ENCODE measurements at regions not wholly inside any gene's neighbourhood (a gene's known extent, or its start where the extent isn't known, plus 50 kb on each side); places are given as distances from the start of the nearest gene placed in this dataset.

DNA sequence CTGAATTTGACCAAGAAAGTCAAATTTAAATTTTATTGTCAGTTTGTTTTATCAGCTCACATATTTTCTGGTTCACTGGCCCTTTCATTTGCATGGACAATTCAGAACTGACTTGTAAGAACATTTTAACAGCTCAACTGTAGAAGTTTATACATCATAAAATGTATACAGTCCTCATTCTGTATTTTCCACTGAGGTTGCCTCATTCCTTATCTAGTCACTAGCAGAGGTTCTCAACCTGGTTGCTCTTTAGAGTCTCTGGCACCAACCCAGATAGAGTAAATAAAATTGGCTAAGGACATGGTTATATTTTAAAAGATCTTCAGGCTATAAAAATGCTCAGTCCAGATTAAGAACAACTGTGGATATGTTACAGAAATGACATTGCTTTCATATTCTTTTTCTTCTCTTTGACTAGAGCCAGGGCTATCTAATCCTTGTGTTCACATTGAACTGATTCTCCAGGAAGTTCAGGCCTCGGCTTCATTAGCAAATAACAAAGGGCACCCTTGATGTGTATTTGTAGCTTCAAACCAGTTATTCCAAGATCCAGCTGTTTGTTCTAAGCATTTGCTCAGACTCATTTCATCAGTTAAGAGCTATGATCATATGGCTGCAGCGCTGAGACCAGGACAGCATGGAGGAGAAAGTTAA lies 782.5 kb downstream of the ETS1 start:
- Histone ChIP-seq H3K9me3 (replicated peaks; ENCODE audit: control insufficient read depth, insufficient read depth, low read length) (no peaks in the 10 kb centered on the region), H3K4me1 (ENCODE audit: control insufficient read depth, insufficient read depth, low read length) (no peaks in the 10 kb centered on the region), H3K27me3 (replicated peaks in 1 of 2; ENCODE audit: control insufficient read depth in 2 of 2, insufficient read depth in 2 of 2, low read length in 1 of 2) (no peaks in the 10 kb centered on the region), H2AFZ (ENCODE audit: control insufficient read depth, low read depth, low read length) (no peak overlapping the region), H3K27ac (ENCODE audit: control insufficient read depth, insufficient read depth) (no peak overlapping the region), H3K4me3 (no peak overlapping the region), H4K20me1 (ENCODE audit: control insufficient read depth, insufficient read depth) (no peaks in the 10 kb centered on the region), H3K36me3 (ENCODE audit: control insufficient read depth in 2 of 2, insufficient read depth in 2 of 2, low read length in 1 of 2) (no peaks in the 10 kb centered on the region), H3K79me2 (ENCODE audit: control insufficient read depth, insufficient read depth, low read length) (no peaks in the 10 kb centered on the region), H3K4me2 (ENCODE audit: control insufficient read depth, insufficient read depth) (no peak overlapping the region), H3K9ac (ENCODE audit: control insufficient read depth, insufficient read depth, low read length) (no peak overlapping the region)
- in situ Hi-C loops (cut with MboI), result no loop called here
- SMC1A ChIA-PET (ENCODE audit: uncharacterized antibody, unreplicated experiment), result interaction anchor here (1.0 kb wide), 1 partner anchor 11 kb away, joined by 3 read pairs; no protein-coding TSS in a partner anchor
- TF ChIP-seq IKZF1 (conservative IDR thresholded peaks at IDR 0.05), result no peak
- no peak for TF ChIP-seq RCOR1 (conservative IDR thresholded peaks at IDR 0.05; ENCODE audit: low read depth, low read length)
- no peak for TF ChIP-seq CREB1 (IDR thresholded peaks at IDR 0.05; ENCODE audit: low read depth)
- no peak for TF ChIP-seq EGR1 (IDR thresholded peaks at IDR 0.05; ENCODE audit: borderline replicate concordance in 1 of 2, low read depth in 2 of 2, low read length in 2 of 2)
- TF ChIP-seq MEF2A (IDR thresholded peaks at IDR 0.05; ENCODE audit: insufficient read depth, low read depth, low read length), result no peak
- TF ChIP-seq CREM (IDR thresholded peaks at IDR 0.05; ENCODE audit: low read depth), result no peak
- no peak for TF ChIP-seq ASH2L (IDR thresholded peaks at IDR 0.05; ENCODE audit: borderline replicate concordance, low read depth)
- RAD21 ChIA-PET (ENCODE audit: unreplicated experiment), result no interaction called here
- CTCF ChIA-PET, result interaction anchor here (1.0 kb wide), 1 partner anchor 39 kb away, joined by 3 read pairs; no protein-coding TSS in a partner anchor
- FAIRE-seq, result no peak
- no peak for ATAC-seq
- intact Hi-C loops (cut with micrococcal nuclease; ENCODE audit: unreplicated experiment), result no loop called here
- DNase-seq (ENCODE audit: low read depth, low spot score), result no peak
- POLR2A ChIA-PET, result no interaction called here
- 7% methylated on average over 2 of the region's 2 CpGs for WGBS (ENCODE audit: insufficient coverage, insufficient replicate concordance, low lambda C conversion rate, missing lambda C conversion rate)
- no TSS peak for BruUV-seq (replicated peaks)

DNA sequence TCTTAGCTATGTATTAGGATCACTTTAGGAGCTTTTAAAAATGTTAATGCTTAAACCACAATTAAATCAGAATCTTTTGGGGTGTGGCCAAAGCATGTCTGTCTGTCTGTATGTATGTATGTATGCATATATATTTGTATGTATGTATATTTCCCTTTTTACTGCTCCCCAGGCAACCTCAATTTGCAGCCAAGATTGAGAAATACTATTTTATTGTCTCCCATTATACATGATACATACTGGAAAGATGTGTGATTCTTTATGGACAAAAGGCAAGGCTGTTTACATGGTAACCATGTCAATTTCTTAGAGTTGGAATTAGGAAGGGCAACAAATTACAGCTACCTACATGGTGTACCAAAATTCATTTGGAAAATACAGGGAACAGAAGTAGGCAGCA lies 783.6 kb downstream of the ETS1 start:
- no TSS peak for BruUV-seq (replicated peaks)
- FAIRE-seq (no peak), ATAC-seq (no peak), DNase-seq (ENCODE audit: low read depth, low spot score) (no peak)
- ChIA-PET SMC1A (ENCODE audit: uncharacterized antibody, unreplicated experiment) (interaction anchor here (1.0 kb wide), 1 partner anchor 14 kb away, joined by 3 read pairs; no protein-coding TSS in a partner anchor), CTCF (no interaction called here), RAD21 (ENCODE audit: unreplicated experiment) (no interaction called here), POLR2A (no interaction called here)
- Histone ChIP-seq H3K79me2 (ENCODE audit: control insufficient read depth, insufficient read depth, low read length) (no peaks in the 10 kb centered on the region), H3K27ac (ENCODE audit: control insufficient read depth, insufficient read depth) (no peak overlapping the region), H3K4me3 (no peak overlapping the region), H3K27me3 (replicated peaks in 1 of 2; ENCODE audit: control insufficient read depth in 2 of 2, insufficient read depth in 2 of 2, low read length in 1 of 2) (no peaks in the 10 kb centered on the region), H2AFZ (ENCODE audit: control insufficient read depth, low read depth, low read length) (no peak overlapping the region), H3K4me2 (ENCODE audit: control insufficient read depth, insufficient read depth) (no peak overlapping the region), H3K9ac (ENCODE audit: control insufficient read depth, insufficient read depth, low read length) (no peak overlapping the region), H4K20me1 (ENCODE audit: control insufficient read depth, insufficient read depth) (no peaks in the 10 kb centered on the region), H3K36me3 (ENCODE audit: control insufficient read depth in 2 of 2, insufficient read depth in 2 of 2, low read length in 1 of 2) (no peaks in the 10 kb centered on the region), H3K9me3 (replicated peaks; ENCODE audit: control insufficient read depth, insufficient read depth, low read length) (no peaks in the 10 kb centered on the region), H3K4me1 (ENCODE audit: control insufficient read depth, insufficient read depth, low read length) (no peaks in the 10 kb centered on the region)
- TF ChIP-seq, protein P1, sequence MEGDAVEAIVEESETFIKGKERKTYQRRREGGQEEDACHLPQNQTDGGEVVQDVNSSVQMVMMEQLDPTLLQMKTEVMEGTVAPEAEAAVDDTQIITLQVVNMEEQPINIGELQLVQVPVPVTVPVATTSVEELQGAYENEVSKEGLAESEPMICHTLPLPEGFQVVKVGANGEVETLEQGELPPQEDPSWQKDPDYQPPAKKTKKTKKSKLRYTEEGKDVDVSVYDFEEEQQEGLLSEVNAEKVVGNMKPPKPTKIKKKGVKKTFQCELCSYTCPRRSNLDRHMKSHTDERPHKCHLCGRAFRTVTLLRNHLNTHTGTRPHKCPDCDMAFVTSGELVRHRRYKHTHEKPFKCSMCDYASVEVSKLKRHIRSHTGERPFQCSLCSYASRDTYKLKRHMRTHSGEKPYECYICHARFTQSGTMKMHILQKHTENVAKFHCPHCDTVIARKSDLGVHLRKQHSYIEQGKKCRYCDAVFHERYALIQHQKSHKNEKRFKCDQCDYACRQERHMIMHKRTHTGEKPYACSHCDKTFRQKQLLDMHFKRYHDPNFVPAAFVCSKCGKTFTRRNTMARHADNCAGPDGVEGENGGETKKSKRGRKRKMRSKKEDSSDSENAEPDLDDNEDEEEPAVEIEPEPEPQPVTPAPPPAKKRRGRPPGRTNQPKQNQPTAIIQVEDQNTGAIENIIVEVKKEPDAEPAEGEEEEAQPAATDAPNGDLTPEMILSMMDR (IDR thresholded peaks at IDR 0.05 in 2 of 3, conservative IDR thresholded peaks at IDR 0.05 in 1 of 3; ENCODE audit: control insufficient read depth in 2 of 3, extremely low read depth in 1 of 3, insufficient read depth in 1 of 3, low read depth in 3 of 3, low read length in 3 of 3), result no peak
- TF ChIP-seq HDAC2 (IDR thresholded peaks at IDR 0.05), result no peak
- intact Hi-C loops (cut with micrococcal nuclease; ENCODE audit: unreplicated experiment), result no loop called here
- in situ Hi-C loops (cut with MboI), result no loop called here

All from GM12878 (cell line).